DOHH2 (cell line): ENCODE measurements at regions not wholly inside any gene's neighbourhood (a gene's known extent, or its start where the extent isn't known, plus 50 kb on each side); places are given as distances from the start of the nearest gene placed in this dataset.

Experiments
- EZH2phosphoT487 ChIP-seq: fragments of 200-600 bp; sonication (generic); IDR thresholded peaks from 2 replicates; pipeline ENCODE4 v1.6.1; 2017; ENCODE audit warnings: borderline replicate concordance, mild to moderate bottlenecking, antibody characterized with exemption, low read length, moderate library complexity, mixed read lengths
- TF ChIP-seq, protein P1 (sequence below): fragments of 200-600 bp; sonication (generic); IDR thresholded peaks from one replicate; pipeline ENCODE4 v1.5.1; 2014; ENCODE audit warnings: antibody characterized with exemption, mild to moderate bottlenecking, low read depth, low read length; ENCODE audit not compliant: poor library complexity, severe bottlenecking

DNA sequence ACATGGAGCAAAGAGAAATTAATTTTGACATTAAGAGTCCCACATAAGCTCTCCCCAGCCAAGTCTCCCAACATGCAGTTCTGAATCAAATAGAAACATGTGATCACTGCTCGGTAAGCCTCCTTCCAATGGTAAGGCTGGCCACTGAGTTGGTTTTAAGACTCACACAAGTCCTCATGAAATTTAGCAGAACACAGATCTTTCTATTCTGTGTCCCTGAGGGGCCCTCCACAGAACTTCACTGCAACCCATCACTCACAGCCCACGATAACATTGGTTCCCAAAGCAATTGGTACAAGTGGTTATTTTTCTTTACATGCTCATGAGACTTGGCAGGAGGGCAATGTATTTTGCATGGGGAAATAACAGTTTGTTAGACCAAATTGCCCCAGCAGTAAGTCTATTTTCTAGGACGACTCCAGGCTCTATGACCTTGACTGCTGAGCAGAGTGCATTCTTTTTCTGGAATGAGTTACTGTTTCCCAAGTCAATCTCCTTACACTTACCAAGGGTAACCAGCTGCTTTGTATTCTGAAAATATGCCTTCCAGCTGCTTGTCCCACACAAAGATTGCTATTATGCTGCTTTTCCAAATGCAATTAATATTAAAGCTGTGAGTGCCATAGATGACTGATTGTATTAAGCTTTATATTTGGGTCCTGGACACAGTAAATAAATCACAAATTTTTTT is 142.3 kb upstream of the TANK start:
- TF ChIP-seq, protein P1, sequence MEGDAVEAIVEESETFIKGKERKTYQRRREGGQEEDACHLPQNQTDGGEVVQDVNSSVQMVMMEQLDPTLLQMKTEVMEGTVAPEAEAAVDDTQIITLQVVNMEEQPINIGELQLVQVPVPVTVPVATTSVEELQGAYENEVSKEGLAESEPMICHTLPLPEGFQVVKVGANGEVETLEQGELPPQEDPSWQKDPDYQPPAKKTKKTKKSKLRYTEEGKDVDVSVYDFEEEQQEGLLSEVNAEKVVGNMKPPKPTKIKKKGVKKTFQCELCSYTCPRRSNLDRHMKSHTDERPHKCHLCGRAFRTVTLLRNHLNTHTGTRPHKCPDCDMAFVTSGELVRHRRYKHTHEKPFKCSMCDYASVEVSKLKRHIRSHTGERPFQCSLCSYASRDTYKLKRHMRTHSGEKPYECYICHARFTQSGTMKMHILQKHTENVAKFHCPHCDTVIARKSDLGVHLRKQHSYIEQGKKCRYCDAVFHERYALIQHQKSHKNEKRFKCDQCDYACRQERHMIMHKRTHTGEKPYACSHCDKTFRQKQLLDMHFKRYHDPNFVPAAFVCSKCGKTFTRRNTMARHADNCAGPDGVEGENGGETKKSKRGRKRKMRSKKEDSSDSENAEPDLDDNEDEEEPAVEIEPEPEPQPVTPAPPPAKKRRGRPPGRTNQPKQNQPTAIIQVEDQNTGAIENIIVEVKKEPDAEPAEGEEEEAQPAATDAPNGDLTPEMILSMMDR, result no peak
- no peak for TF ChIP-seq EZH2phosphoT487
